ENCODE measurements at regions not wholly inside any gene's neighbourhood (a gene's known extent, or its start where the extent isn't known, plus 50 kb on each side); places are given as distances from the start of the nearest gene placed in this dataset.

DNA sequence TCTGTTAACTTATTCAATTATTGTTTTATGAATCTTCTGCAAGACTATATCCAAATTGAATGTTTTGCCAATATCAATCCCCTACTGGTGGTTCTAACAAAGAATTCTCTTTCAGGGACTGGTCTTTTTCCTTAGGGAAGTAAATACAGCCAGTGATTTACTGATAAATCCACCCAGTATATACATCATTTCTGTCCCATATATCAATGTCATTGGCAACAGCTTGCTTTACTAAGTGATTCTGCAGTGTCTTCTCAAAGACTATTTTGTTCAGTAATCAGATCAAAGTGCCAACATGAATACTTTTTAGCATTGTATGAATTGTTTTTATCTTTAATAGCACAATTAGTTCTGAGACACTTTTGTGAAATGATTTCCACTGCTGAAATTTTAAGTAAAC, 114.0 kb upstream of the OBI1 start:
- TF ChIP-seq, protein P1, sequence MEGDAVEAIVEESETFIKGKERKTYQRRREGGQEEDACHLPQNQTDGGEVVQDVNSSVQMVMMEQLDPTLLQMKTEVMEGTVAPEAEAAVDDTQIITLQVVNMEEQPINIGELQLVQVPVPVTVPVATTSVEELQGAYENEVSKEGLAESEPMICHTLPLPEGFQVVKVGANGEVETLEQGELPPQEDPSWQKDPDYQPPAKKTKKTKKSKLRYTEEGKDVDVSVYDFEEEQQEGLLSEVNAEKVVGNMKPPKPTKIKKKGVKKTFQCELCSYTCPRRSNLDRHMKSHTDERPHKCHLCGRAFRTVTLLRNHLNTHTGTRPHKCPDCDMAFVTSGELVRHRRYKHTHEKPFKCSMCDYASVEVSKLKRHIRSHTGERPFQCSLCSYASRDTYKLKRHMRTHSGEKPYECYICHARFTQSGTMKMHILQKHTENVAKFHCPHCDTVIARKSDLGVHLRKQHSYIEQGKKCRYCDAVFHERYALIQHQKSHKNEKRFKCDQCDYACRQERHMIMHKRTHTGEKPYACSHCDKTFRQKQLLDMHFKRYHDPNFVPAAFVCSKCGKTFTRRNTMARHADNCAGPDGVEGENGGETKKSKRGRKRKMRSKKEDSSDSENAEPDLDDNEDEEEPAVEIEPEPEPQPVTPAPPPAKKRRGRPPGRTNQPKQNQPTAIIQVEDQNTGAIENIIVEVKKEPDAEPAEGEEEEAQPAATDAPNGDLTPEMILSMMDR (IDR thresholded peaks at IDR 0.05), result no peak
- TF ChIP-seq POLR2A (IDR thresholded peaks at IDR 0.05), result no peak

Data from prostate gland (tissue), 2 donors.